ENCODE measurements at regions not wholly inside any gene's neighbourhood (a gene's known extent, or its start where the extent isn't known, plus 50 kb on each side); places are given as distances from the start of the nearest gene placed in this dataset.
A peak's percentile ranks its signal among the peaks of the same experiment; 100 is the strongest.
"Not testable (repeated sequence)": the region's sequence is repeated elsewhere in the genome, so short reads cannot be mapped to it uniquely, and the experiment has no call there.

DNA sequence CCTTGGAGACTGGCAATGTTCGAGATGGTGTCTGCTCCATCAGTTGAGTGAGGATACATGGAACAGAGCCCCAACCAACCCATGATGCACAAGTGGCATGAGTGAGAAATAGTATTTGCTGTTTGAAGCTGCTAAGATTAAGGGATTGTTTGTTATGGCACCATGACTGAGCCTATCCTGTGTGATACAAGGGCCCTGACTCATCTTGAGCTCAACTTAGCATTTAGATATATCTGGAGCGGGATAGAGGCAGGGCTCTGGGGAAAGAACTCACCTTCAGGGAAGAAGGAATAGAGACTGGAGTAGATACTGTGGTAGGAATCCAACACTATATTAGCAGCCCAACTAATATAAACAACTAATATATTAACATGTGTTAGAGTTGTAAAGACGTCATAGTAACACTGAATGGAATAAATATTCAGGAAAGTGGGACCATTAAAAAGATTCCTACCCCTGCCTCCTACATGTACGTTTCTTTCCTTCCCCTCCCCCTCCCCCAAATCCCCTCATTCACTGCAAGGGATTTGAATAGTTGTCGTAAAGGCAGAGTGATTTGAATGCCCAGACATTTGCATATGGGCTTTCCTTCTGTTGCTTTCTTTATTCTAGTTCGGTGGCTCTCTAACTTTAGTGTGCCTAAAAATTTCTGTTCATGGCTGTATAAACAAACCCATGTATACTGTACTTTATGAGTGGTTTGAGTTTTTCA, 106.6 kb upstream of the POU3F1 start:
- no peak for TF ChIP-seq RARB (CRISPR knock-in tag; IDR thresholded peaks at IDR 0.05)
- TF ChIP-seq PPARA (CRISPR knock-in tag; IDR thresholded peaks at IDR 0.05; ENCODE audit: borderline replicate concordance): no peak
- TF ChIP-seq, protein P1, sequence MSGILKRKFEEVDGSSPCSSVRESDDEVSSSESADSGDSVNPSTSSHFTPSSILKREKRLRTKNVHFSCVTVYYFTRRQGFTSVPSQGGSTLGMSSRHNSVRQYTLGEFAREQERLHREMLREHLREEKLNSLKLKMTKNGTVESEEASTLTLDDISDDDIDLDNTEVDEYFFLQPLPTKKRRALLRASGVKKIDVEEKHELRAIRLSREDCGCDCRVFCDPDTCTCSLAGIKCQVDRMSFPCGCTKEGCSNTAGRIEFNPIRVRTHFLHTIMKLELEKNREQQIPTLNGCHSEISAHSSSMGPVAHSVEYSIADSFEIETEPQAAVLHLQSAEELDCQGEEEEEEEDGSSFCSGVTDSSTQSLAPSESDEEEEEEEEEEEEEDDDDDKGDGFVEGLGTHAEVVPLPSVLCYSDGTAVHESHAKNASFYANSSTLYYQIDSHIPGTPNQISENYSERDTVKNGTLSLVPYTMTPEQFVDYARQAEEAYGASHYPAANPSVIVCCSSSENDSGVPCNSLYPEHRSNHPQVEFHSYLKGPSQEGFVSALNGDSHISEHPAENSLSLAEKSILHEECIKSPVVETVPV (CRISPR knock-in tag; IDR thresholded peaks at IDR 0.05): no peak
- no peak for TF ChIP-seq ZNF565 (CRISPR knock-in tag; conservative IDR thresholded peaks at IDR 0.05; ENCODE audit: low read depth)
- TF ChIP-seq ZFP3 (CRISPR knock-in tag; IDR thresholded peaks at IDR 0.05): no peak
- TF ChIP-seq ISL1 (CRISPR knock-in tag; IDR thresholded peaks at IDR 0.05): no peak
- no peak for TF ChIP-seq ARNTL (CRISPR knock-in tag; IDR thresholded peaks at IDR 0.05; ENCODE audit: borderline replicate concordance, low read depth)
- TF ChIP-seq ZNF8 (CRISPR knock-in tag; IDR thresholded peaks at IDR 0.05): no peak
- TF ChIP-seq ZFP30 (CRISPR knock-in tag; IDR thresholded peaks at IDR 0.05): no peak
- no peak for TF ChIP-seq ZNF70 (CRISPR knock-in tag; IDR thresholded peaks at IDR 0.05)
- no peak for TF ChIP-seq ZC3H10 (CRISPR knock-in tag; IDR thresholded peaks at IDR 0.05)
- TF ChIP-seq TOX (CRISPR knock-in tag; IDR thresholded peaks at IDR 0.05; ENCODE audit: borderline replicate concordance): no peak
- no peak for TF ChIP-seq BACH2 (CRISPR knock-in tag; IDR thresholded peaks at IDR 0.05; ENCODE audit: borderline replicate concordance)
- TF ChIP-seq PATZ1 (CRISPR knock-in tag; IDR thresholded peaks at IDR 0.05; ENCODE audit: borderline replicate concordance): no peak
- ATAC-seq: no peak

DNA sequence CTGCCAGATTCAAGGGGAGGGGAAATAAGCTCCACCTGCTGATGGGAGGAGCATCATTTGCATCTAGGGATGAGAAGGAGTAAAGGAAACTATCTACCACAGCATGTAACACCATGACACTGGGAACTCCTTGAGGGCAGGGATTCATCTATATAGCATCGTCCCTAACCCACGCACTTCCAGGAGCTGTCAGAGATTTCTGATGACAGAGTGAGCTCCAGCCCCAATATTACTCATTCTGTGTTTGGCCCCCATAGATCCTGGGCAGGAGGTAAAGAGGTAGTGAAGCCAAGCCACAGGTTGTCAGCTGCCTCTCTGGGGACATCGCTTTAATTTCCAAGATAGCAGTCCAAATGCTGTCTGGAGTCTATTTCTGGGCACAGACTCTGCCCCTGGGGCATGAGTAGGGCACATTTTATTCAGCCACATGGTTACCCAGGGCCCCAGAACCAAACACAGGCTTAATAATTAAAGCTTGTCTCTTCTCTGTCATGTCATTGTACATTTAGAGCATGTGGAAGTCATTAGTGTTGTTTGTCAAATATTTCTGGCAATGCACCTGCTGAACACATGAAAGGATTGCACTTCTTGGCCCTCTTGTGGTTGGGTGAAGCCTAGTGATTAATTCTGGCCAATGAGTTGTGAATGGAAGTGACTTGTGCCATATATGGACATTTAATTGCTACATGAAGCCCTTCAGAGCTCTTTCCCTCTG, 105.9 kb upstream of the POU3F1 start:
- no peak for ATAC-seq
- TF ChIP-seq TOX (CRISPR knock-in tag; IDR thresholded peaks at IDR 0.05; ENCODE audit: borderline replicate concordance): no peak
- TF ChIP-seq TCF4 (CRISPR knock-in tag; IDR thresholded peaks at IDR 0.05; ENCODE audit: borderline replicate concordance): peak; percentile 16; the same call in 1 of the 2 replicates
- TF ChIP-seq ZFP30 (CRISPR knock-in tag; IDR thresholded peaks at IDR 0.05): no peak
- no peak for TF ChIP-seq GLIS3 (CRISPR knock-in tag; IDR thresholded peaks at IDR 0.05)
- TF ChIP-seq PPARA (CRISPR knock-in tag; IDR thresholded peaks at IDR 0.05; ENCODE audit: borderline replicate concordance): no peak
- TF ChIP-seq ZNF70 (CRISPR knock-in tag; IDR thresholded peaks at IDR 0.05): no peak
- TF ChIP-seq, protein P2, sequence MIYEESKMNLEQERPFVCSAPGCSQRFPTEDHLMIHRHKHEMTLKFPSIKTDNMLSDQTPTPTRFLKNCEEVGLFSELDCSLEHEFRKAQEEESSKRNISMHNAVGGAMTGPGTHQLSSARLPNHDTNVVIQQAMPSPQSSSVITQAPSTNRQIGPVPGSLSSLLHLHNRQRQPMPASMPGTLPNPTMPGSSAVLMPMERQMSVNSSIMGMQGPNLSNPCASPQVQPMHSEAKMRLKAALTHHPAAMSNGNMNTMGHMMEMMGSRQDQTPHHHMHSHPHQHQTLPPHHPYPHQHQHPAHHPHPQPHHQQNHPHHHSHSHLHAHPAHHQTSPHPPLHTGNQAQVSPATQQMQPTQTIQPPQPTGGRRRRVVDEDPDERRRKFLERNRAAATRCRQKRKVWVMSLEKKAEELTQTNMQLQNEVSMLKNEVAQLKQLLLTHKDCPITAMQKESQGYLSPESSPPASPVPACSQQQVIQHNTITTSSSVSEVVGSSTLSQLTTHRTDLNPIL (CRISPR knock-in tag; IDR thresholded peaks at IDR 0.05; ENCODE audit: low read depth): no peak
- no peak for TF ChIP-seq ESRRG (CRISPR knock-in tag; IDR thresholded peaks at IDR 0.05)

GRCh38 chr1:38151399-38151798, 104.8 kb upstream of the POU3F1 start:
- ATAC-seq: no peak
- TF ChIP-seq ZC3H10 (CRISPR knock-in tag; IDR thresholded peaks at IDR 0.05) (no peak), ZNF565 (CRISPR knock-in tag; conservative IDR thresholded peaks at IDR 0.05; ENCODE audit: low read depth) (no peak), RARB (CRISPR knock-in tag; IDR thresholded peaks at IDR 0.05) (no peak), TCF4 (CRISPR knock-in tag; IDR thresholded peaks at IDR 0.05; ENCODE audit: borderline replicate concordance) (no peak), TOX (CRISPR knock-in tag; IDR thresholded peaks at IDR 0.05; ENCODE audit: borderline replicate concordance) (no peak)

GRCh38 chr1:38146079-38146478, 99.5 kb upstream of the POU3F1 start:
- ATAC-seq: not testable (repeated sequence)

DNA sequence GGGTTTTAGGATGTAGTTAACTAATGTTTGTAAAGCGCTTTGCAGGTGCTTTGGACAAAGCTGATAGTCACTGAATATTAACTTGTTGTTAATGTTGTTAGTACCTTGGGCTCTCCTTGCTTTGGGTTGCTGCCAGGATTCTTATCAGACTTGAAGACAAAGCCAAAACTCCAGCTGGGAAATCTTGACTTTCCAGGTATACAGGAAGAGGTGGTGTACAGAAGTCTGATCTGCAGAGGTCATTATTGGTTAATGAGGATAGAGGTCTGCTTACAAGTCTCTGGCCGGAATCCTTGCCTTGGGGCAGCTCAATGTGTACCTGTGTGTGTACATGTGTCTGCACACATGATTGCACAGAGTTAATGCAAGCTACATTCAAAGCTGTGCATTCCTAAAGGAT, 96.0 kb upstream of the POU3F1 start:
- no peak for ATAC-seq
- TF ChIP-seq TCF4 (CRISPR knock-in tag; IDR thresholded peaks at IDR 0.05; ENCODE audit: borderline replicate concordance): no peak

GRCh38 chr1:38141483-38141882, 94.9 kb upstream of the POU3F1 start:
- no peak for ATAC-seq
- TF ChIP-seq SNAI2 (CRISPR knock-in tag; IDR thresholded peaks at IDR 0.05) (no peak), ISL1 (CRISPR knock-in tag; IDR thresholded peaks at IDR 0.05) (no peak), ZNF8 (CRISPR knock-in tag; IDR thresholded peaks at IDR 0.05) (no peak), ZFP3 (CRISPR knock-in tag; IDR thresholded peaks at IDR 0.05) (no peak), OSR1 (CRISPR knock-in tag; IDR thresholded peaks at IDR 0.05) (no peak), ZNF70 (CRISPR knock-in tag; IDR thresholded peaks at IDR 0.05) (no peak), ESRRG (CRISPR knock-in tag; IDR thresholded peaks at IDR 0.05) (no peak), CSDC2 (CRISPR knock-in tag; IDR thresholded peaks at IDR 0.05) (no peak), PPARA (CRISPR knock-in tag; IDR thresholded peaks at IDR 0.05; ENCODE audit: borderline replicate concordance) (no peak), ZC3H10 (CRISPR knock-in tag; IDR thresholded peaks at IDR 0.05) (no peak)
- TF ChIP-seq, protein P2 (CRISPR knock-in tag; IDR thresholded peaks at IDR 0.05; ENCODE audit: low read depth): no peak
- TF ChIP-seq, protein P1 (CRISPR knock-in tag; IDR thresholded peaks at IDR 0.05): no peak

Data from SK-N-SH treated with all-trans-retinoic acid at 6 μM for 48 hours (cell line).